ENCODE measurements at regions not wholly inside any gene's neighbourhood (a gene's known extent, or its start where the extent isn't known, plus 50 kb on each side); places are given as distances from the start of the nearest gene placed in this dataset.

GRCh38 chr18:43588838-43589237, 311.5 kb upstream of the SYT4 start:
- H3K4me3 ChIP-seq (ENCODE audit: control insufficient read depth in 2 of 3, extremely low read depth in 1 of 3, insufficient read depth in 2 of 3, low read depth in 1 of 3, low read length in 3 of 3), result no peak overlapping the region
- no peaks in the 10 kb centered on the region for H3K36me3 ChIP-seq (ENCODE audit: control insufficient read depth in 2 of 2, extremely low read depth in 1 of 2, insufficient read depth in 2 of 2, low read length in 2 of 2)
- H2AFZ ChIP-seq (ENCODE audit: control insufficient read depth, low read length), result no peak overlapping the region
- FAIRE-seq, result no peak
- no peak overlapping the region for H3K4me2 ChIP-seq (ENCODE audit: control insufficient read depth, extremely low read depth, insufficient read depth, low read depth, low read length)
- no peak overlapping the region for H3K9ac ChIP-seq (ENCODE audit: control insufficient read depth, extremely low read depth, insufficient read depth, low read length)
- no peaks in the 10 kb centered on the region for H3K9me1 ChIP-seq (ENCODE audit: control insufficient read depth, extremely low read depth, insufficient read depth, low read length)
- dilution Hi-C loops (cut with MboI; ENCODE audit: extremely low pct_ligation_motif_present, low sequenced_read_pairs), result no loop called here
- H4K20me1 ChIP-seq (ENCODE audit: control insufficient read depth, extremely low read depth, insufficient read depth, low read length), result no peaks in the 10 kb centered on the region
- H3K27ac ChIP-seq (ENCODE audit: control insufficient read depth, insufficient read depth, low read length), result no peak overlapping the region
- H3K9me3 ChIP-seq (ENCODE audit: control insufficient read depth, low read depth, low read length), result no peaks in the 10 kb centered on the region
- no peaks in the 10 kb centered on the region for H3K27me3 ChIP-seq (ENCODE audit: control insufficient read depth, extremely low read depth, insufficient read depth, low read length)
- TF ChIP-seq CTCF (optimal IDR thresholded peaks at IDR 0.05 in 1 of 3, IDR thresholded peaks at IDR 0.05 in 1 of 3, conservative IDR thresholded peaks at IDR 0.05 in 1 of 3; ENCODE audit: extremely low read depth in 1 of 3, insufficient read depth in 2 of 3, low read length in 3 of 3), result no peak
- no peak for TF ChIP-seq EZH2 (IDR thresholded peaks at IDR 0.05; ENCODE audit: low read length)
- H3K79me2 ChIP-seq (ENCODE audit: control insufficient read depth, insufficient read depth, low read length), result no peaks in the 10 kb centered on the region
- H3K4me1 ChIP-seq (ENCODE audit: control insufficient read depth, extremely low read depth, insufficient read depth, low read length), result peaks cover 9% of the 10 kb centered on the region
- no peak for DNase-seq (ENCODE audit: low read depth, low spot score)

GRCh38 chr18:43589611-43590151, 312.4 kb upstream of the SYT4 start:
- Histone ChIP-seq H3K79me2 (ENCODE audit: control insufficient read depth, insufficient read depth, low read length) (no peaks in the 10 kb centered on the region), H3K4me2 (ENCODE audit: control insufficient read depth, extremely low read depth, insufficient read depth, low read depth, low read length) (no peak overlapping the region), H3K36me3 (ENCODE audit: control insufficient read depth in 2 of 2, extremely low read depth in 1 of 2, insufficient read depth in 2 of 2, low read length in 2 of 2) (no peaks in the 10 kb centered on the region), H3K4me1 (ENCODE audit: control insufficient read depth, extremely low read depth, insufficient read depth, low read length) (peaks cover 9% of the 10 kb centered on the region), H3K27ac (ENCODE audit: control insufficient read depth, insufficient read depth, low read length) (no peak overlapping the region), H3K4me3 (ENCODE audit: control insufficient read depth in 2 of 3, extremely low read depth in 1 of 3, insufficient read depth in 2 of 3, low read depth in 1 of 3, low read length in 3 of 3) (no peak overlapping the region), H3K9me1 (ENCODE audit: control insufficient read depth, extremely low read depth, insufficient read depth, low read length) (no peaks in the 10 kb centered on the region), H3K9ac (ENCODE audit: control insufficient read depth, extremely low read depth, insufficient read depth, low read length) (no peak overlapping the region), H2AFZ (ENCODE audit: control insufficient read depth, low read length) (peak overlapping the region; percentile 3), H3K27me3 (ENCODE audit: control insufficient read depth, extremely low read depth, insufficient read depth, low read length) (no peaks in the 10 kb centered on the region), H4K20me1 (ENCODE audit: control insufficient read depth, extremely low read depth, insufficient read depth, low read length) (no peaks in the 10 kb centered on the region), H3K9me3 (ENCODE audit: control insufficient read depth, low read depth, low read length) (no peaks in the 10 kb centered on the region)
- no peak for FAIRE-seq
- dilution Hi-C loops (cut with MboI; ENCODE audit: extremely low pct_ligation_motif_present, low sequenced_read_pairs), result no loop called here
- TF ChIP-seq CTCF (optimal IDR thresholded peaks at IDR 0.05 in 1 of 3, IDR thresholded peaks at IDR 0.05 in 1 of 3, conservative IDR thresholded peaks at IDR 0.05 in 1 of 3; ENCODE audit: extremely low read depth in 1 of 3, insufficient read depth in 2 of 3, low read length in 3 of 3) (no peak), EZH2 (IDR thresholded peaks at IDR 0.05; ENCODE audit: low read length) (no peak)
- no peak for DNase-seq (ENCODE audit: low read depth, low spot score)

All from keratinocyte (primary cell).